ENCODE measurements at regions not wholly inside any gene's neighbourhood (a gene's known extent, or its start where the extent isn't known, plus 50 kb on each side); places are given as distances from the start of the nearest gene placed in this dataset.

DNA sequence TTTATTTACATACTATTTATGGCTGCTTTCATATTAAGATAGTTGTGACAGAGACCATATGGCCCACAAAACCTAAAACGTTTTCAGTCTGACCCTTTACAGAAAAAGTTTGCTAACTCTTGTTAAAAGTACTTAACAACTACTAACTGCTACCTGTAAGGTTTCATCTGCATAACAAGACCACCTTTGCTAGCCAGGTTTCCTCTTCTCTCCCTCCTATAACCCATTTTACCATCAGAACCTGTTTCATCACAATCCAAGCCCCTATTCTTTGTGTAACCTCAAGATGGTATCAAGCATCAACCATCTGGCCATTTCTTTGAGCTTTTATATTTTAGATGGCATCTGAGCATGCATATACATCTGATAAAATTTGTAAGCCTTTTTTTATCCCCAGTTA is 305.4 kb downstream of the HHIPL2 start:
- TF ChIP-seq CTCF (IDR thresholded peaks at IDR 0.05; ENCODE audit: low read length) (no peak), EZH2phosphoT487 (IDR thresholded peaks at IDR 0.05; ENCODE audit: low read length) (no peak)
